ENCODE measurements at regions not wholly inside any gene's neighbourhood (a gene's known extent, or its start where the extent isn't known, plus 50 kb on each side); places are given as distances from the start of the nearest gene placed in this dataset.
"Not testable (repeated sequence)": the region's sequence is repeated elsewhere in the genome, so short reads cannot be mapped to it uniquely, and the experiment has no call there.

DNA sequence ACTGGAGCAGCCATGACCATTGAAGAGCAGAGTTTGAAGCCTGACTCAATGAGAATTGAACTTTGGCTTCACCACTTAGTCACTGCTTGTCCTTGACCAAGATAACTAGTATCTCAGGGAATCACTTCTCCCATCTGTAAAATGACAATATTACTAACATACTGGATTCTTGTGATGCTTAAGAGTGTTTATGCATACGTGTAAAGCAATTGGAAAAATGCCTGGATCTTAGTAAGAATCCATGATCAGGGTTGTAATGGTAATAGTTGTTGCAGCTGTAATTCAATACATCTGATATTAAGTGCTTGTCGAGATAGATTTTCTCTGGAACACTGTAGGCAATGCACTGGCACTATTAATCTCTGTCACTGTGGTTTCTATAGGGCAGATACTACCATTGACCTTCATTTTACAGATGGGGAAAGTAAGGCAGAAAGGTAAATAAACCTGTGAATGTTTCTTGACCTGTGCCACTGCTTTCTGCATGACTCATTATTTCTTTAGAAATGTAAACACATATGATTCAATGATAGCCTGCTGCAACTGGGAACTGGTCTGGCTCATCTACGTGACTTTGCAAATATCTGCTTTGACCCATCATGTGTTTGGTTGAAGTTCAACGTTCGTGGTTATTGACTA lies 662.5 kb downstream of the PLA2G4A start:
- no peak for DNase-seq (ENCODE audit: low read depth in 3 of 3, low spot score in 2 of 3)

DNA sequence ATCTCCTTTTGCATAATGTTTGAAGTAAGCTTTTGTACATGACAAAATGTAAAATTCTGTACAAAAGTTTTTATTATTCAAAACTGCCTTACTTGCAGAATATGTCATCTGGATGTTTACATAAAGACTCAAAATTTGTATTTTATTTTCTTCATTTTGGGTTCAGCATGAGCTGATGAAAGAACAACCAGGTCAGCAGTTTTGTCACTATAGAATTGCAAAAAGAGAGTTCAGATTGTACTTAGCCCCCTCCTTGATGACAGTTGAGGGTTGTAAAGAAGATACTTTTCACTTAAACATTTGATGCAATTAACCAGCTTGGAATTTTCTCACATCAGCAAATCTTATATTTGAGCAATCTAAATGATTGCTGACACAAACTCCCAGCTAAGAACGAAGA lies 669.3 kb downstream of the PLA2G4A start:
- no peak for DNase-seq (ENCODE audit: low read depth in 3 of 3, low spot score in 2 of 3)

DNA sequence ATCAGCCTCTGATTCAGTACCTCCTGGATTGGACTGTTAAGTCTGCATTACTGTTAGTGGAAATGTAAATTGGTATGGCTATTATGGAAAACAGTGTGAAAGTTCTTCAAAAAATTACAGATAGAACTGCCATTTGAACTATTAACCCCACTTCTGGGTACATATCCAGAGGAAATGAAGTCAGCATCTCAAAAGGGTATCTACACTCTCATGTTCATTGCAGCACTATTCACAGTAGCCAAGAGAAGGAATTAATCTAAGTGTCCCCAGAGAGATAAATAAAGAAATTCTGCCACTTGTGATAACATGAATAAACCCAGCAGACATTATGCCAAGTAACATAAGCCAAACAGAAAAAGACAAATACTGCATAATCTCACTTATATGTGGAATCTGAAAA lies 676.0 kb downstream of the PLA2G4A start:
- no peak for DNase-seq (ENCODE audit: low read depth in 3 of 3, low spot score in 2 of 3)

DNA sequence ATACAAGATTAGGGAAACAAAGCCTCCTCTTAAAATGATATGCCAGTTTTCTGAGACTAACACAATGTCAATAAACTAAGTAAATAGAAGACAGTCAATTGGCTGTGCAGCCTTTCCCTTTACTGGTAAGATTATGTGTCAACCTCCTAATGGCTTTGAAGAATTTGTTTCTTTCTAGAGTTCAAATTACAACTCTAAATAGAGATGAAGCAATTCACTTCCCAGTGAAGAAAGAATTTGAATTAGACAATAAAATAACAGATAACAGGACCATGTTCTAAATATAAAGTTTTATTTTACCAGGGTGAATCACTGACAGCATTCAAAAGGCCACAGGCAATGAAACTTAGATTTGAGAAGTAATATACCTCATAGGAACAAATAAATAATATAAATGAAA lies 680.3 kb downstream of the PLA2G4A start:
- no peak for DNase-seq (ENCODE audit: low read depth in 3 of 3, low spot score in 2 of 3)

DNA sequence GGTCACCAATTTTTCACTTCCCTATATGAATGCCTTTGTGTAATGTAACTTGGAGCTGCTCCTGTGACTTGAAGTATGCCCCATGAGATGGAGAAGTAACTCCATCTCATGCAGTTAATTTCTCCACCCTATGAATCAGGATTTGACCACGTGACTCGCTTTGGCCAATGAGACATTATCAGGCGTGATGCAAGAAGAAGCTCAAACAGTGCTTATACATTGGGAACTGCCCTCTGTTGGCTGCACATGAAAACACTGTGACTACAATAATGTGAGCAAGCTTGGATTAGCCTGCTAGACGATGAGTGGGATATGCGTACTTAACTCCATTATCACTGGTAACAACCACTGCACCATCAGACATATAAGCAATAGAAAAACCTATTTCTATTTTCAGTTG lies 684.4 kb downstream of the PLA2G4A start:
- no peak for DNase-seq (ENCODE audit: low read depth in 3 of 3, low spot score in 2 of 3)

DNA sequence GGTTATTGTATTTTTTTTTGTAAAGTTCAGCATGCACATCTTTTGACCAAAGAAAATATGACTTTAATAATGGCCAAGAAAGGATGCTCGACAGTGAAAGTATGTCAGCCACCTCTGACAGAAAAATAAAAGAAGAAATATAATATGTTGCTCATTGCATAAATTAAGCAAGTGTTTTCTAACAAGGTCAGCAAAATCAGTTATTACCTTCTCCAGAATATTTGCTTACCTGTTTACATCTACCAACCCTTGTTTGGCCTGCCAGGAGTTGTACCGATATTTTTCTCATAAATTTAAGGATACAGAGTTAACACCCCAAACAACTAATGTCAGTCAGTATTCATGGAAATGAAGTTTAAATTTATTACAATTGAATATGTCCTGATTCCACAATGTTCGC lies 685.4 kb downstream of the PLA2G4A start:
- no peak for DNase-seq (ENCODE audit: low read depth in 3 of 3, low spot score in 2 of 3)

DNA sequence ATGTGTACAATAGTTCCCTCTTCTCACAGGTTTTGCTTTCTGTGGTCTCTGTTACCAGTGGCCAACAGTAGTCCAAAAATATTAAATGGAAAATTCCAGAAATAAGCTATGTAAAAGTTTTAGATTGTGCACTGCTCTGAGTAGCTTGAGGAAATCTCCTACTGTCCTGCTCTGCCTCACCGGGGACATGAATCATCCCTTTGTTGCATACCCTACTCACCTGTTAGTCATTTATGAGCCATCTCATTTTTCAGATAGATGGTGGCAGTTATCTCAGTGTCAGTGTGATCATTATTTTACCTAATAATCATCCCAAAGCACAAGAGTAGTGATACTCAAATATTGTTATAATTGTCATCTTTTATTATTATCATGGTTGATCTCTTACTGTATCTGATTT lies 688.1 kb downstream of the PLA2G4A start:
- DNase-seq (ENCODE audit: low read depth in 3 of 3, low spot score in 2 of 3): no peak

DNA sequence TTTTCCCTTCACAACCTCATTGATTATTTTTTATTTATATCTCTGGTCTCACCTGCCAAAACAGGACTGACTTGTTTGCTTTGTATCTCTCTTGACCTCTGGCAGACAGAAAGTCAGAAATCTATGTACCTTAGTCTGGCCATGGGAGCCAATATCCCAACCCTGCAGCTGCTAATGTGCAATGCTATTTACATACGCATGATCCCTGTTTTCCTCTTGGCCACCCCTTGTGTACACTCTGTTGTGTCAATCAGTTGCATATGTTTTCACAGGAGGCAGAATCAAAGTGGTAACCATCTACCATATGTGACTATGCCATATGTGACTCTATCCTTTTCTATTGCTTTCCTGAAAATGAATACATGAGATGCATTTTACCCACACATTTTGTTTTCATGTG lies 688.8 kb downstream of the PLA2G4A start:
- no peak for DNase-seq (ENCODE audit: low read depth in 3 of 3, low spot score in 2 of 3)

DNA sequence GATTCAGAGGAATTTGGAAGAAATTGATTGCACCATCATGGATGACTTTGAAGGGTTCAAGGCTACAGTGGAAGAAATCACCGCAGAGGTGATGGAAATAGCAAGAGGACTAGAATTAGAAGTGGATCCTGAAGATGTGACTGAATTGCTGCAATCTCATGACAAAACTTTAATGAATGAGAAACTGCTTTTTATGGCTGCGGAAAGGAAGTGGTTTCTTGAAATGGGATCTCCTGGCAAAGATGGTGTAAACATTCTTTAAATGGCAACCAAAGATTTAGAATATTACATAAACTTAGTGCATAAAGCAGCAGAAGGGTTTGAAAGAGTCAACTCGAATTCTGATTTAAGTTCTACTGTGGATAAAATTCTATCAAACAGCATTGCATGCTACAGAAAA lies 698.6 kb downstream of the PLA2G4A start:
- no peak for DNase-seq (ENCODE audit: low read depth in 3 of 3, low spot score in 2 of 3)

DNA sequence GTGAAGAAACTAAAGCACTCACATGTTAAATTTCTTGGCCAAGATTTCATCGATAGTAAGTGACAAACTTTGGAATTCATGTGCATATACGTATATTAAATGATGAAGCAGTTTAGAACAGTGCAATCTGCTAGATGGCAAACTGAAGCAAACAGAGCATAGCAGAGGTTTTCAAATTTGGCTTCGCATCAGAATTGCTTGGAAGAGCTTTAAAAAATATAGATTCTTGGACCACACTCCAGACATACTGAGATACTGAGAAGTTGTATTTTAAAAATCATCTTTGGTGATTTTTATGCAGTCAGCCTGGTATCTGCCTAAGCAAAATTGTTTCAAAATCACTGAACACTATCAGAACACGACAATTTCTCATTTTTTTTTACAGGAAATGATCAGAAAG lies 709.2 kb downstream of the PLA2G4A start:
- no peak for DNase-seq (ENCODE audit: low read depth in 3 of 3, low spot score in 2 of 3)

DNA sequence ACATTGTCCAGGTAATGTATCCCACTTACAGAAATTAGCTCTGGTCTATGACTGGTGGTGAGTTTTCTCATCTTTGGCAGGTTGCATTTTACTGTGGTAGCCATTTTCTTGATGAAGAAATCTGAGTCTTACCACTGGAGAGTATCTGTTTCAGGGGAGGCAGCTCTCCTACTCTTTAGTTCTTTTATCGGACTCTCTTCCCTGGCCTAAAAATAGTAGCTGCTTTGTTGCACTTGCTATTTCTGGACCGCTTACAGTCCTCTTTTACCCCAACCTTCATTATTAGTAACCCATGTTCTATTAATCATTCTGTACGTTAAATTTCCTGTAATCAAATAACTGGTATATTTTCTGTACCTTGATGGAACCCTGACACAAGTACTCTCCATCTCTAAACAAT lies 720.8 kb downstream of the PLA2G4A start:
- no peak for DNase-seq (ENCODE audit: low read depth in 3 of 3, low spot score in 2 of 3)

DNA sequence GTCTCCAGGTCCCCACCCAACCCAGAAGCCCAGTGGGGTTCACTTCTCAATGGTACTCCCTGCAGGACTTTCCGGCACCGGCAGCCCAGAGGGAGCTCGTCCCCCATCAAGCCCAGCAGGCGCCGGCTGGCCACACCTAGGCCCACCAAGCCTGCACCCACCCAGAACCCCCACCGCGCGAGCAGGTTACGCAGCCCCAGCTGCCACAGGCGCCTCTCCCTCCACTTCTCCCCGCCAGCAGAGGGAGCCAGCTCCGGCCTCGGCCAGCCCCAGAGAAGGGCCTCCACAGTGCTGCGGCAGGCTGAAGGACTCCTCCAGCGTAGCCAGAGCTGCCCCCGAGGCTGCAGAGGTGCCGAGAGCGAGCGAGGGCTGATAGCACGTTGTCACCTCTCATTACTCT lies 722.3 kb downstream of the PLA2G4A start:
- no peak for DNase-seq (ENCODE audit: low read depth in 3 of 3, low spot score in 2 of 3)

DNA sequence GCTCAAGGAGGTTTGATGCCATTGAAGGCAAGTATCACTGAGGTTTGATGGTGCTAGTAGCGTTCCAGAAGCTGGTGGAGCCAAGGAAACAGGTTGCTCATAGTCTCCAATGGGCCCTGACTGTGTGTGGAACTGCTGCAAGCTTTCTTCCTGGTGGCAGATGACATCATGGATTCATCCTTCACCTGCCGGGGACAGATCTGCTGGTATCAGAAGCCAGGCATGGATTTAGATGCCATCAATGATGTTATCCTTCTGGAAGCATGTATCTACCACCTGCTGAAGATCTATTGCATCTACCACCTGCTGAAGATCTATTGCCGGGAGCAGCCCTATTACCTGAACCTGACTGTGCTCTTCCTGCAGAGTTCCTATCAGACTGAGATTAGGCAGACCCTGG lies 734.4 kb downstream of the PLA2G4A start:
- DNase-seq (ENCODE audit: low read depth in 3 of 3, low spot score in 2 of 3): no peak

DNA sequence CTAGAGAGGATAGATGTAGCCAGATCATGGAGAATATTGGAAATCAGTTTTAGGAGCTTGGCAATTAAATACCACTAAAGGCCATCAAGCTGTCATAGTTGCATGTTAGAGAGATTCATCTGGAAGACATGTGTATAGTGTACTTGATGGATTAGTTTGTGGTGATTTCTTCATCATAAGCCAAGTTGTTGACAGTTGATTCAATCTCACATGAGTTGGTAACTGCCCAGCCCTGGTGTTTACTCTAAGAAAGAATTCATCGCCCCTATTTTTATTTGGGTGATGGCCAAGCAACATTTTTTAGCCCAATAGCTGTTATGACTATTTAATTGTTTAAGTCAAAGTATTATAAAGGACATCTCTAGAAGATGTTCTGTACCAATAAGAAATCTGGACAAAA lies 737.6 kb downstream of the PLA2G4A start:
- no peak for DNase-seq (ENCODE audit: low read depth in 3 of 3, low spot score in 2 of 3)

DNA sequence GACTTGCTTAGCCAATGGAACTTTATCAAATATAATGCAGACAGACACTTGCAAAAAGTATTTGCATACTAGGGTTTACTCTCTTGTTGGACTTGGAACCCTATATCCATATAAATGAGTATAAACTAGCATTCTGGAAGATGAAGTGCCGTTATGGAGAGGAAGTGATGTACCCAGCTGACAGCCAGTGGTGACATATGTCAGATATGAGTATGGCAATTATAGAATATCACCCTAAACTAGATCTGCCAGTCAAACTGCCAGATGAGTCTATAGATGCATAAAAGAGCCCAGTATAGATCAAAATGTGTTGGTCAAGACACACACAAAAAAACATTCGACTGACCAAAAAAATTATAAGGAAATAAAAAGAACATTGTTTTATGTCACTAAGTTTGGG lies 739.3 kb downstream of the PLA2G4A start:
- DNase-seq (ENCODE audit: low read depth in 3 of 3, low spot score in 2 of 3): no peak

DNA sequence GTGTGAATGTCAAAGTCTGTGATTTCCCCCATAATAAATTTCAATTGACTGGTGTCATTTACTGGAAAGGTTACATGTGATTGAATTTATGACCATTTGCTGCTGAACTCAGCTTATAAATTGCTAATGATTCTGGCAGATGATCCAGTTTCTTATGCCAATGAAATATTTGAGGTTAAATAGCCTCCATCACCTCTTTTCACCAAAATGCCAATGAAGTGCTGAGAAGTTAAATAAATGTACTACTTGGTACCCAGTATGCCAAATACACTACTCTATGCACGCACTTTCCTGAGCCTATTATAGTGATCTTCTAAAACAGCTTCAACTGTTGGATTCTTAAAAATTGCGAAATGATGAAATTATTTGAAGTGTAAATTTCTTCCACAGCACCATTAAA lies 741.4 kb downstream of the PLA2G4A start:
- no peak for DNase-seq (ENCODE audit: low read depth in 3 of 3, low spot score in 2 of 3)

DNA sequence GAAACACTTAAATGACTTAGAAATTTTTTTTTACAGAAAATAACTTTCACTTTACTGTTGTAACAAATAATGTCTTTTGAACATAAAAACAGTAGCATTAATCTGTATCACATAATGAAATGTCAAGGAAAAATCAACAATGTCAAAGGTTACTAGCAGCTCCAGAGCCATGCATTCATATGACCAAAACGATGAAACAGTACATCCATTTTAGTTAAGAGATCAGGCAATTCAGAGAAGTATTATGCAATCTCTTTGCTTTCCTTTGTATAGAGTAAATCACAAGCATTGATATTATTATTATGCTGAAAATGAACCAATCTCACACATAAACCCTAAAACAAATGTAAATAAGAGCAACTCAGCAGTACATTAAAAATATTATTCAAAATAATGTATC lies 748.9 kb downstream of the PLA2G4A start:
- DNase-seq (ENCODE audit: low read depth in 3 of 3, low spot score in 2 of 3): no peak

DNA sequence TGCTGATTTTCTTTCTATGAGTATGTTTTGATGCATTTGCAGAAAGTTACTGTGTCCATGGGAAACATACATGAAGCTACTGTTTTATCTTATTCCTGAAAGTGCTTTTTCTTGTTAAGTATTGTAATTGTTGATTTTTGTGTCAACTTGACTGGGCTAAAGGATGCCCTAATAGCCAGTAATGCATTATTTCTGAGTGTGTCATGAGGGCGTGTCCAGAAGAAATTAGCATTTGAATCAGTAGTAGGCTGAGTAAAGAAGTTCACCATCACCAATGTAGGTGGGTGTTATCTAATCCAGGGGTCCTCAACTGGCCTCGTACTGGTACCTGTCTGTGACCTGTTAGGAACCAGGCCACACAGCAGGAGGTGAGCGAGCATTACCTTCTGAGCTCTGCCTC lies 760.2 kb downstream of the PLA2G4A start:
- DNase-seq (ENCODE audit: low read depth in 3 of 3, low spot score in 2 of 3): no peak

DNA sequence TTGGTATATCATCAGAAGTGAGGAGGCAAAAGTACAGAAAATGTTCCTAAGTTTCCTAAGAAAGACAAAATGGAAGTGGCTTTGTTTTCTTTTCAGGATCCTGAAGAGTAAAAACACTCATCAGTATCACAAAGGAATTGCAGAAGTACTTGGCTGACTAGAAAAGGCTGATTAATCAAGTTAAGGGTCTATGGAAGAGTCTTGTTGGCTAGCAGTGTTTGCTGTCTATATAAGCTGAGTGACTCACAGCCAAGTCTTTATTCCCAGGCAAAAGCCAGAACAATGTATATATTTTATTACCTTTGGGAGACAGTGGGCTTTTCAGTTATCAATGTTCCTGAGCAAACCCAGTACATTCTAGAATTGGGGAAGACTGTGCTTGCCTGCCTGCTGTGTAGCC lies 777.0 kb downstream of the PLA2G4A start:
- DNase-seq (ENCODE audit: low read depth in 3 of 3, low spot score in 2 of 3): no peak

DNA sequence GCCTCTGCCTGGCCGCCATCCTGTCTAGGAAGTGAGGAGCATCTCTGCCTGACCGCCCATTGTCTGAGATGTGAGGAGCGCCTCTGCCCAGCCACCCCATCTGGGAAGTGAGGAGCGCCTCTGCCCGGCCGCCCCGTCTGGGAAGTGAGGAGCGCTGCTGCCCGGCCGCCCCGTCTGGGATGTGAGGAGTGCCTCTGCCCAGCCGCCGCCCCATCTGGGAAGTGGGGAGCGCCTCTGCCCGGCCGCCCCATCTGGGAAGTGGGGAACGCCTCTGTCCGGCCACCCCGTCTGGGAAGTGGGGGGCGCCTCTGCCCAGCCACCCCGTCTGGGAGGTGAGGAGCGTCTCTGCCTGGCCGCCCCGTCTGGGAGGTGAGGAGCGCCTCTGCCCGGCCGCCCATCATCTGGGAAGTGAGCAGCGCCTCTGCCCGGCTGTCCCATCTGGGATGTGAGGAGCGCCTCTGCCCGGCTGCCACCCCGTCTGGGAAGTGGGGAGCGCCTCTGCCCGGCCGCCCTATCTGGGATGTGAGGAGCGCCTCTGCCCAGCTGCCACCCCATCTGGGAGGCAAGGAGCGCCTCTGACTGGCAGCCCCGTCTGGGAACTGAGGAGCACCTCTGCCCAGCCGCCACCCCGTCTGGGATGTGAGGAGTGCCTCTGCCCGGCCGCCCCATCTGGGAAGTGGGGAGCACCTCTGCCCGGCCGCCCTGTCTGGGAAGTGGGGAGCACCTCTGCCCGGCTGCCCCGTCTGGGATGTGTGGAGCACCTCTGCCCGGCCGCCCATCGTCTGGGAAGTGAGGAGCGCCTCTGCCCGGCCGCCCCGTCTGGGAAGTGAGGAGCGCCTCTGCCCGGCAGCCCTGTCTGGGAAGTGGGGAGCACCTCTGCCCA lies 787.3 kb downstream of the PLA2G4A start:
- DNase-seq (ENCODE audit: low read depth in 3 of 3, low spot score in 2 of 3): not testable (repeated sequence)

DNA sequence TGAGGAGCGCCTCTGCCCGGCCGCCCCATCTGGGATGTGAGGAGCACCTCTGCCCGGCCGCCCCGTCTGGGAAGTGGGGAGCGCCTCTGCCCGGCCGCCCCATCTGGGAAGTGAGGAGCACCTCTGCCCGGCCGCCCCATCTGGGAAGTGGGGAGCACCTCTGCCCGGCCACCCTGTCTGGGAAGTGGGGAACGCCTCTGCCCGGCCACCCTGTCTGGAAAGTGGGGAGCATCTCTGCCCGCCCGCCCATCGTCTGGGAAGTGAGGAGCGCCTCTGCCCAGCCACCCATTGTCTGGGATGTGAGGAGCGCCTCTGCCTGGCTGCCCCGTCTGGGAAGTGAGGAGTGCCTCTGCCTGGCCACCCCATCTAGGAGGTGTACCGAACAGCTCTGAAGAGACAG lies 788.1 kb downstream of the PLA2G4A start:
- DNase-seq (ENCODE audit: low read depth in 3 of 3, low spot score in 2 of 3): not testable (repeated sequence)

DNA sequence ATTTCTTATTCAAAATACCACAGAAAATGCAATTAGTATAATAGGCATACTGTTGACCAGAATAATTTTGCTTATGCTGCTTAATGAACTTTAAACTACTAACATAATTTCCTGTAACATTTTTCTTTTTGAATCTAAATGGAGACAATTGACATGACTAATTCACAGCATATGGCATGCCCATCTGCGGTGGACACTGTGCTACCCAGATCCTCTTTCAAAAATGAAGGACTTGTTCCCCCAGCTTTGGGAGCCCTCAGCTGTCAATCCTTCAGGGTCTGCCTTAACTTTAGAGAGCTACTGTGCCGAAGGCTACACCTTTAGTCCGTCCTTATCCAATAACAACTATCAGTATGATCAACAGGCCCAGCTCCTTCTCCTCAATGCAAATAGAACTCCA lies 789.0 kb downstream of the PLA2G4A start:
- DNase-seq (ENCODE audit: low read depth in 3 of 3, low spot score in 2 of 3): no peak
